Astrocyte (in vitro differentiated cells and primary cell): ENCODE measurements at regions not wholly inside any gene's neighbourhood (a gene's known extent, or its start where the extent isn't known, plus 50 kb on each side); places are given as distances from the start of the nearest gene placed in this dataset.

Experiments
- CTCF ChIP-seq: IDR thresholded peaks from 2 replicates; pipeline ENCODE4 v1.5.1; 2011; ENCODE audit warnings: low read depth, mild to moderate bottlenecking, inconsistent platforms, low read length, moderate library complexity; ENCODE audit not compliant: insufficient read depth
- EZH2 ChIP-seq: IDR thresholded peaks from 2 replicates; pipeline ENCODE4 v1.6.1; 2012; ENCODE audit warnings: mild to moderate bottlenecking, low read length, inconsistent platforms; ENCODE audit not compliant: insufficient read depth

GRCh38 chr20:1710484-1710883 is 52.9 kb upstream of the SIRPG start:
- TF ChIP-seq CTCF (no peak), EZH2 (no peak)
